NCI-H2196 (cell line): ENCODE measurements at regions not wholly inside any gene's neighbourhood (a gene's known extent, or its start where the extent isn't known, plus 50 kb on each side); places are given as distances from the start of the nearest gene placed in this dataset.

Experiments used
- DNase-seq: peaks from one replicate; lab custom pipeline; 2025; ENCODE audit not compliant: unreplicated experiment; lab: John Stamatoyannopoulos, UW

DNA sequence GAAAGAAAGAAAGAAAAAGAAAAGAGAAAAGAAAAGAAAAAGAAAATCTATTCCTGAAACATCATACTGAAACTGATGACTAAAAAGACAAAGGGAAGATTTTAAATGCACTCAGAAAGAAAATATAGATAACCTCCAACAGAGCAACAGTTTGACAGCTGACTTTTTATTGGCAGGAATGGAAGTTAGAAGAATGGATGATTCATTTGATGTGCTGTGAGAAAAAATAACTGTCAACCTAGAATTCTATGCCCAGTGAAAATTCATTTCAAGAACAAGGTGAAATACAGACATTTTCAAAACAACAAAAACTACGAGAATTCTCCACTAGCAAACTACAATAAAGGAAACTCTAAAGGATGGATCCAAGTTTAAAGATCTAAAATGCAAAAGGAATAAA is 50.5 kb upstream of the HSPA12A start:
- DNase-seq: no peak

- no peak for DNase-seq
Measured at GRCh38 chr10:116796469-116796868, 52.8 kb upstream of the ENO4 start.

DNA sequence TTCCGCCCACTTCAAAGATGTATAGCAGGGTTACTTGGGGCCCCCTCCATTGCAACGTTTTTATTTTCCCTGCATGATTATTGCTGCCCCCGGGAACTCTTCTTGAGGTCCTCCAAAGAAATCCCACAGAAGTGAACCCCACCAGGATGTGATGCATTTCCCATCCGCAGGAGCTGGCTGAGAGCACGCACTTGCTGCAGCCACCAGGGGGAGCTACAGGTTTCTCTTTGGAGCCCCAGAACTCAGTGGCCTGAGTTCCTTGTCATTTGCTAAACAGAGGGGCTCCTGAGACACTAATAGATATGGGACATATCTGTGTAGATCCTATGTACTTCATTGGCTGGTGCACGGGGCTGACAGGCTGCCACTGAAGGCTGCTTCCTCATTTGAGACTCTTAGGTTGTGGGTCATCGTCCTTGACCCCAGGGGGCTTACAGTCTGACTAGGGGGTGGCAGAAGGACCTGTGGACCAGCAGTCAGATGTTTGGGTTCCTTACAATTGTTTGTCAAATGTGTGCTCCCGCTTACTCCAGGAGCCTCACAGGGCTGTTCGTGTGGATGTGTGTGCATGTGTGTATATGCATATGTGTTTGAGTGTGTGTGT is 52.3 kb upstream of the ENO4 start:
- DNase-seq: peak; percentile 61

- DNase-seq: no peak
Measured at GRCh38 chr10:116798859-116799258, 50.4 kb upstream of the ENO4 start.
